Mucosa of descending colon (tissue), 3 donors: ENCODE measurements at regions not wholly inside any gene's neighbourhood (a gene's known extent, or its start where the extent isn't known, plus 50 kb on each side); places are given as distances from the start of the nearest gene placed in this dataset.
"Not testable (repeated sequence)": the region's sequence is repeated elsewhere in the genome, so short reads cannot be mapped to it uniquely, and the experiment has no call there.

Experiments
- ATAC-seq: fragments of 200-7000 bp; cut with Tn5 transposase; one replicate; pipeline ENCODE4 v1.9.1; 2020; ENCODE audit warnings: mild to moderate bottlenecking, moderate library complexity
- DNase-seq, 3 donors: peaks; one replicate each; pipeline ENCODE4 v3.0.0-alpha.2; 2020
- H3K36me3 ChIP-seq: fragments of 200-600 bp; one replicate; pipeline ENCODE4 v1.8.0; 2021; ENCODE audit warnings: low read depth, mild to moderate bottlenecking
- H3K4me1 ChIP-seq: fragments of 200-600 bp; one replicate; pipeline ENCODE4 v1.8.0; 2021; ENCODE audit warnings: low read depth, mild to moderate bottlenecking
- H3K4me3 ChIP-seq: fragments of 200-600 bp; one replicate; pipeline ENCODE4 v1.8.0; 2021; ENCODE audit warnings: mild to moderate bottlenecking
- H3K9me3 ChIP-seq: fragments of 200-600 bp; one replicate; pipeline ENCODE4 v1.8.0; 2021; ENCODE audit warnings: mild to moderate bottlenecking
- CTCF ChIP-seq: fragments of 200-600 bp; IDR thresholded peaks from one replicate; pipeline ENCODE4 v1.8.0; 2022; ENCODE audit warnings: antibody characterized with exemption, mild to moderate bottlenecking
- intact Hi-C, 2 donors: fragments of 100-400 bp; cut with DNase I in 1 of 2; cut with micrococcal nuclease in 1 of 2; formaldehyde crosslinking; loops; one replicate each; pipeline versions ENCODE4 v1.11.0 to v1.11.1; 2022; cut with DNase I, micrococcal nuclease
- donor health status: DM: no; HTN: no; CAD: no; lungs with moderate emphysema.
- donor health status: DM: no; HTN: no; CAD: no.
- donor health status: DM: no; HTN: yes; CAD: no.

DNA sequence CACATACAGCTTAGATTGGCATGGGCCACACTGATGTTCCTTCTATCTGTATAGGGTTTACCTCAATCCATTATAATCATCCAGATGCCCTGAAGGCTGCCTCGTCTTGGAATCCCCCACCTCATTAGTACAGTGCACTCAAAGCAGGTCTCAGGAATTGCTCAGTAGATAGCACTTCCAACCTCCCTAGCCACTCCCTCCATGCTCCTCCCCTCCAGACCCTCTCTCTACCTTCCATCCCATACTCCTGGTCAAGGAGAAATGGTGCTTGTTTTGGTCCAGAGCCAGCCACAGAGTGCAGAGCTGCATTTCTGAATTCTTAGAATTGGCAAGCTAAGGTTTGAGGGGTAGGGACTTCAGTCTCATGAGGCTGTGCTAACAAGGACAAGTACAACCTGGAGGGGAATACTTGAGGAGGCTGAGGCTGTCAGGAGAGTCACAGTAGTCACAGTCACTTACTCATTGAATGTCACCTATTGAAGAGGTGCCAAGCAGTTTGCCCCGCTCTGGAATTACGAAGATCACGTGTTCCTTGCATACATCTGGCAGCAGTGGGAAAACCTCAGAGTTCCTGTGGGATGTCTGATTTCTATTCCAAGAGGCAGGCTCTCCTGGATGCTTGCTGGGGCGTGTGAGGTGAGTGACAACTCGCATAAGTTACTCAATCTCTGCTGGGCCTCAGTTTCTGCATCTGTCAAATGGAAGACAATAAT is 60.7 kb upstream of the ZNF746 start:
- no peak for DNase-seq
- no peaks in the 10 kb centered on the region for H3K36me3 ChIP-seq
- intact Hi-C loops = no loop called here
- no peaks in the 10 kb centered on the region for H3K4me1 ChIP-seq
- H3K9me3 ChIP-seq = no peaks in the 10 kb centered on the region
- no peak for TF ChIP-seq CTCF
- H3K4me3 ChIP-seq = no peak overlapping the region
- no peak for ATAC-seq

DNA sequence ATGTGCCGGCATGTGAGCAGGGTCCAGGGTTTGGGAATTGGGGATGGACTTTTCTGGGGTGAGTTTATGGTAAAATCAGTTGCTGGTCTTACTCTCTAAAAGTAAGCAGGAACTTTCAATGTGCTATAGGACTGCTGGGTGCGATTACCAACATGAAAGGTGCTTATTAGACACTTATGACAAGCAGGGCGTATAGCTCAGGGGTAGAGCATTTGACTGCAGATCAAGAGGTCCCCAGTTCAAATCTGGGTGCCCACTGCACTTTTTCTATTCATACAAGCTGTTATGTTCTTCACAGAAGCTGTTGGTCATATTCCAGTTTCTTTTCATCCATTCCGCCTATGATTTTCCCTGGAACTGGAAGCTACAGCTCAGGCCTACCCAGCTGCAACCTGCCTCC is 58.9 kb upstream of the ZNF746 start:
- H3K36me3 ChIP-seq, H3K4me1 ChIP-seq, ATAC-seq, H3K9me3 ChIP-seq, intact Hi-C loops, H3K4me3 ChIP-seq, DNase-seq: not testable (repeated sequence)

DNA sequence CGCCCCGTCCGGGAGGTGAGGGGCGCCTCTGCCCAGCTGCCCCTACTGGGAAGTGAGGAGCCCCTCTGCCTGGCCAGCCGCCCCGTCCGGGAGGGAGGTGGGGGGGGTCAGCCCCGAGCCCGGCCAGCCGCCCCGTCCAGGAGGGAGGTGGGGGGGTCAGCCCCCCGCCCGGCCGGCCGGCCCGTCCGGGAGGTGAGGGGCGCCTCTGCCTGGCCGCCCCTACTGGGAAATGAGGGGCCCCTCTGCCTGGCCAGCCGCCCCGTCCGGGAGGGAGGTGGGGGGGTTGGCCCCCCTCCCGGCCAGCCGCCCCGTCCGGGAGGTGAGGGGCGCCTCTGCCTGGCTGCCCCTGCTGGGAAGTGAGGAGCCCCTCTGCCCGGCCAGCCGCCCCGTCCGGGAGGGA is 57.2 kb upstream of the ZNF746 start:
- ATAC-seq, H3K9me3 ChIP-seq, H3K4me1 ChIP-seq, H3K4me3 ChIP-seq, intact Hi-C loops, DNase-seq: not testable (repeated sequence)
- peaks cover 16% of the 10 kb centered on the region for H3K36me3 ChIP-seq

- DNase-seq, H3K9me3 ChIP-seq, H3K4me3 ChIP-seq, H3K4me1 ChIP-seq, ATAC-seq, intact Hi-C loops: not testable (repeated sequence)
- peaks cover 17% of the 10 kb centered on the region for H3K36me3 ChIP-seq
Measured at GRCh38 chr7:149553991-149554390, 56.4 kb upstream of the ZNF746 start.

DNA sequence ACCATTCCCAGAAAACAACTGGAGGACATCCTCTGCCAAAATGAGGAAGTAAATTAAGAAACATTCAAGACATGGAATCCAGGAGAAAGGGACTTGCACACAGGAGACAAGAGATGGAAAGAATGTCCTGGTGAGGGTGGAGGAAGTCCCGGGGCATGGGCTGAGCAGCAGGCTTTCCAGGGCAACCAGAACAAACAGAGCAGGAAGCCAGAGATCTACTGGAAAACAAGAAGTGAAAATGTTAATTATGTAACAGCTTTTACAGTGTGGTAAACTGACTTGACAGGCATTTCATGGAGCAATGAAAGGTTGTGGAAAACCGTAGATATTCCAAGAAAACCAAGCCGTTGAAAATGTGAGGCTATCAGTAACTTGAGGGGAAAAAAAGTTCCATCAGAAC is 55.2 kb upstream of the ZNF746 start:
- no peak for DNase-seq
- H3K36me3 ChIP-seq = peaks cover 18% of the 10 kb centered on the region
- H3K4me3 ChIP-seq = no peak overlapping the region
- intact Hi-C loops = no loop called here
- no peaks in the 10 kb centered on the region for H3K9me3 ChIP-seq
- no peaks in the 10 kb centered on the region for H3K4me1 ChIP-seq
- TF ChIP-seq CTCF = no peak
- ATAC-seq = no peak
